ENCODE measurements at regions not wholly inside any gene's neighbourhood (a gene's known extent, or its start where the extent isn't known, plus 50 kb on each side); places are given as distances from the start of the nearest gene placed in this dataset.

GRCh38 chr13:42377640-42378382 lies 105.9 kb downstream of the AKAP11 start (continued):
- TF ChIP-seq SKIL (IDR thresholded peaks at IDR 0.05; ENCODE audit: low read depth, poor library complexity, severe bottlenecking) (peak; percentile 100), HSF1 (IDR thresholded peaks at IDR 0.05; ENCODE audit: low read depth, low read length) (peak; percentile 10; the same call in 1 of the 2 replicates), NFYB (IDR thresholded peaks at IDR 0.05; ENCODE audit: insufficient read depth, low read depth, low read length) (peak; percentile 52; the same call in 1 of the 2 replicates), MEF2A (IDR thresholded peaks at IDR 0.05; ENCODE audit: insufficient read depth, low read depth, low read length) (peak; percentile 99), KDM1A (IDR thresholded peaks at IDR 0.05; ENCODE audit: borderline replicate concordance) (no peak), FOXM1 (IDR thresholded peaks at IDR 0.05; ENCODE audit: low read depth, low read length) (peak; percentile 100), IRF5 (IDR thresholded peaks at IDR 0.05; ENCODE audit: borderline replicate concordance) (no peak), POU2F2 (IDR thresholded peaks at IDR 0.05; ENCODE audit: borderline replicate concordance, low read depth, low read length) (peak; percentile 100), DPF2 (IDR thresholded peaks at IDR 0.05) (peak; percentile 97), ZSCAN29 (IDR thresholded peaks at IDR 0.05) (no peak), FOXK2 (IDR thresholded peaks at IDR 0.05) (no peak), RELB (IDR thresholded peaks at IDR 0.05; ENCODE audit: low read depth) (peak; percentile 100), NKRF (conservative IDR thresholded peaks at IDR 0.05) (0 out of 2 replicates have a peak, but pooled peaks have one; percentile 37), TCF7 (IDR thresholded peaks at IDR 0.05; ENCODE audit: borderline replicate concordance) (peak; percentile 58), ZNF207 (IDR thresholded peaks at IDR 0.05; ENCODE audit: borderline replicate concordance) (peak; percentile 66; the same call in 1 of the 2 replicates), JUNB (IDR thresholded peaks at IDR 0.05) (peak; percentile 99), SPI1 (IDR thresholded peaks at IDR 0.05; ENCODE audit: borderline replicate concordance, insufficient read depth, low read depth, low read length) (peak; percentile 83), BCL11A (IDR thresholded peaks at IDR 0.05; ENCODE audit: low read depth, low read length) (peak; percentile 99)
- TF ChIP-seq, protein P1, sequence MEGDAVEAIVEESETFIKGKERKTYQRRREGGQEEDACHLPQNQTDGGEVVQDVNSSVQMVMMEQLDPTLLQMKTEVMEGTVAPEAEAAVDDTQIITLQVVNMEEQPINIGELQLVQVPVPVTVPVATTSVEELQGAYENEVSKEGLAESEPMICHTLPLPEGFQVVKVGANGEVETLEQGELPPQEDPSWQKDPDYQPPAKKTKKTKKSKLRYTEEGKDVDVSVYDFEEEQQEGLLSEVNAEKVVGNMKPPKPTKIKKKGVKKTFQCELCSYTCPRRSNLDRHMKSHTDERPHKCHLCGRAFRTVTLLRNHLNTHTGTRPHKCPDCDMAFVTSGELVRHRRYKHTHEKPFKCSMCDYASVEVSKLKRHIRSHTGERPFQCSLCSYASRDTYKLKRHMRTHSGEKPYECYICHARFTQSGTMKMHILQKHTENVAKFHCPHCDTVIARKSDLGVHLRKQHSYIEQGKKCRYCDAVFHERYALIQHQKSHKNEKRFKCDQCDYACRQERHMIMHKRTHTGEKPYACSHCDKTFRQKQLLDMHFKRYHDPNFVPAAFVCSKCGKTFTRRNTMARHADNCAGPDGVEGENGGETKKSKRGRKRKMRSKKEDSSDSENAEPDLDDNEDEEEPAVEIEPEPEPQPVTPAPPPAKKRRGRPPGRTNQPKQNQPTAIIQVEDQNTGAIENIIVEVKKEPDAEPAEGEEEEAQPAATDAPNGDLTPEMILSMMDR (IDR thresholded peaks at IDR 0.05 in 2 of 3, conservative IDR thresholded peaks at IDR 0.05 in 1 of 3; ENCODE audit: control insufficient read depth in 2 of 3, extremely low read depth in 1 of 3, insufficient read depth in 1 of 3, low read depth in 3 of 3, low read length in 3 of 3), result no peak
